ENCODE measurements at regions not wholly inside any gene's neighbourhood (a gene's known extent, or its start where the extent isn't known, plus 50 kb on each side); places are given as distances from the start of the nearest gene placed in this dataset.
A peak's percentile ranks its signal among the peaks of the same experiment; 100 is the strongest.
"Not testable (repeated sequence)": the region's sequence is repeated elsewhere in the genome, so short reads cannot be mapped to it uniquely, and the experiment has no call there.

- no peak for DNase-seq
Observed at GRCh38 chr21:21860888-21861287, 862.7 kb downstream of the NCAM2 start.

- DNase-seq: no peak
Observed at GRCh38 chr21:21864321-21864840, 866.2 kb downstream of the NCAM2 start.

- no peak for DNase-seq
Observed at GRCh38 chr21:21897275-21897883, 899.2 kb downstream of the NCAM2 start.

GRCh38 chr21:21898801-21899200 is 900.6 kb downstream of the NCAM2 start:
- no peak for DNase-seq

GRCh38 chr21:21902416-21902815 is 904.2 kb downstream of the NCAM2 start:
- not testable (repeated sequence) for DNase-seq

- DNase-seq: no peak
Observed at GRCh38 chr21:21907271-21907670, 909.1 kb downstream of the NCAM2 start.

- DNase-seq: no peak
Observed at GRCh38 chr21:21915816-21916215, 917.6 kb downstream of the NCAM2 start.

GRCh38 chr21:21921410-21922232 is 923.4 kb downstream of the NCAM2 start:
- DNase-seq: peak; percentile 9

- no peak for DNase-seq
Observed at GRCh38 chr21:21929226-21929625, 931.0 kb downstream of the NCAM2 start.

- DNase-seq: no peak
Observed at GRCh38 chr21:21929789-21930188, 931.6 kb downstream of the NCAM2 start.

GRCh38 chr21:21952566-21952965 is 954.4 kb downstream of the NCAM2 start:
- DNase-seq: no peak

- no peak for DNase-seq
Observed at GRCh38 chr21:21955204-21955603, 957.0 kb downstream of the NCAM2 start.

GRCh38 chr21:21957490-21957889 is 959.3 kb downstream of the NCAM2 start:
- no peak for DNase-seq

- no peak for DNase-seq
Observed at GRCh38 chr21:21963911-21964310, 965.7 kb downstream of the NCAM2 start.

- no peak for DNase-seq
Observed at GRCh38 chr21:21968810-21969209, 970.6 kb downstream of the NCAM2 start.

GRCh38 chr21:21969211-21969610 is 971.0 kb downstream of the NCAM2 start:
- no peak for DNase-seq

GRCh38 chr21:21971384-21971783 is 973.2 kb downstream of the NCAM2 start:
- no peak for DNase-seq

GRCh38 chr21:21973806-21974205 is 975.6 kb downstream of the NCAM2 start:
- DNase-seq: no peak

- DNase-seq: no peak
Observed at GRCh38 chr21:21996891-21997290, 998.7 kb downstream of the NCAM2 start.

- no peak for DNase-seq
Observed at GRCh38 chr21:21997390-21998333, 999.5 kb downstream of the NCAM2 start.

GRCh38 chr21:22019766-22020165 is 1021.6 kb downstream of the NCAM2 start:
- no peak for DNase-seq

GRCh38 chr21:22020221-22020620 is 1022.0 kb downstream of the NCAM2 start:
- DNase-seq: no peak

- not testable (repeated sequence) for DNase-seq
Observed at GRCh38 chr21:22023896-22024295, 1025.7 kb downstream of the NCAM2 start.

Measured in hematopoietic multipotent progenitor cell treated with erythropoietin and hydrocortisone succinate and interleukin-3 and kit ligand, for 8 days (in vitro differentiated cells).